ENCODE measurements at regions not wholly inside any gene's neighbourhood (a gene's known extent, or its start where the extent isn't known, plus 50 kb on each side); places are given as distances from the start of the nearest gene placed in this dataset.

DNA sequence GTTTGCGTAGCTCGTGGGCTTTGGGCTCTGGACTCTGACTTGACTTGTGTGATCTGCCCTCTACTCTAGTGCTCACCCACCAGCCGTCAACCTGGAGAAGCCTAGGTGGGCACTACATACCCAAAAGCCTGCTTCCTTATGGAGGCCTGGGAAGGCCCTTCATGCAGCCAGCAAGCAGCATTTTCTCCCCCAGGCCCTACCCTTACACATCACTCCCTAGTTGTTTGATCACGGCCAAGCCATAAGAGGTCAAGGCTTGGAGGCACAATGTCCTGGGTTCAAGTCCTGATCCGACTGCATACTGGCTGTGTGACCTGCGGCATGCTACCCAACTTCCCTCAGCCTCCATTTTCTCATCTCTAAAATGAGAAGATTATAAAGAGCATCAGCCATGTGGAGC lies 151.3 kb upstream of the EGFLAM start:
- Mint-ChIP-seq H3K4me3 (no peak overlapping the region), H3K27me3 (peaks cover 0 to 12% (median 3%) of the 10 kb centered on the region in 5 donors), H3K9me3 (peaks cover 0 to 4% (median 0%) of the 10 kb centered on the region in 9 donors), H3K27ac (no peak overlapping the region), H3K36me3 (no peaks in the 10 kb centered on the region), H3K4me1 (no peaks in the 10 kb centered on the region)
- ATAC-seq (no peak), DNase-seq (no peak)
- POLR2A ChIA-PET: no interaction called here

GRCh38 chr5:38105801-38106200 lies 152.6 kb upstream of the EGFLAM start:
- peaks cover 0 to 12% (median 3%) of the 10 kb centered on the region in 5 donors for H3K27me3 Mint-ChIP-seq
- H3K4me1 Mint-ChIP-seq: no peaks in the 10 kb centered on the region
- peaks cover 0 to 4% (median 0%) of the 10 kb centered on the region in 9 donors for H3K9me3 Mint-ChIP-seq
- DNase-seq (no peak), ATAC-seq (no peak)
- H3K36me3 Mint-ChIP-seq: no peaks in the 10 kb centered on the region
- H3K27ac Mint-ChIP-seq: no peak overlapping the region
- H3K4me3 Mint-ChIP-seq: no peak overlapping the region
- POLR2A ChIA-PET: no interaction called here

DNA sequence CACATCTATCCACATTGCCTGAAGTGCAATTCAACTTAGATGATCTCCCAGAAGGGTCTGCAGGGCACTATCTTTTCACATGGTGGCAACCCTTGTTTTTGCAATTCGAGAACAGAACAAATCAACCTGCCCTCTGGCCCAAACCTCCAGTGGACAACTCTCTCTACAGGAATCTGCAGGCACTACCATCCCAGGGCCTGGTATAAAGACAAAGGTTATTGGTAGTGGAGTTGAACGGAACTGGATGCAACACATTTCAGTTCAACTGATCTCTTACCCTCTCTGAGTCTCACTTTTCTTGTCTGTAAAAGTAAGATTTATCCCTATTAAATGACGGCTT lies 153.2 kb upstream of the EGFLAM start:
- no peak for DNase-seq
- H3K4me1 Mint-ChIP-seq: no peaks in the 10 kb centered on the region
- no peak overlapping the region for H3K27ac Mint-ChIP-seq
- H3K4me3 Mint-ChIP-seq: no peak overlapping the region
- no peak for ATAC-seq
- peaks cover 0 to 4% (median 0%) of the 10 kb centered on the region in 9 donors for H3K9me3 Mint-ChIP-seq
- POLR2A ChIA-PET: no interaction called here
- peaks cover 0 to 12% (median 3%) of the 10 kb centered on the region in 5 donors for H3K27me3 Mint-ChIP-seq
- H3K36me3 Mint-ChIP-seq: no peaks in the 10 kb centered on the region

- Mint-ChIP-seq H3K4me3 (no peak overlapping the region), H3K27me3 (peaks cover 0 to 12% (median 3%) of the 10 kb centered on the region in 5 donors), H3K4me1 (no peaks in the 10 kb centered on the region), H3K36me3 (no peaks in the 10 kb centered on the region), H3K9me3 (peaks cover 0 to 4% (median 0%) of the 10 kb centered on the region in 9 donors), H3K27ac (no peak overlapping the region)
- POLR2A ChIA-PET: no interaction called here
- DNase-seq (no peak), ATAC-seq (no peak)
Measured at GRCh38 chr5:38104497-38105230, 153.7 kb upstream of the EGFLAM start.

- Mint-ChIP-seq H3K27ac (no peak overlapping the region), H3K27me3 (peaks cover 0 to 12% (median 2%) of the 10 kb centered on the region in 5 donors), H3K4me1 (no peaks in the 10 kb centered on the region), H3K36me3 (no peaks in the 10 kb centered on the region), H3K4me3 (no peak overlapping the region), H3K9me3 (peaks cover 0 to 4% (median 0%) of the 10 kb centered on the region in 9 donors)
- no peak for ATAC-seq
- POLR2A ChIA-PET: no interaction called here
- DNase-seq: no peak
Measured at GRCh38 chr5:38101897-38102296, 156.5 kb upstream of the EGFLAM start.

DNA sequence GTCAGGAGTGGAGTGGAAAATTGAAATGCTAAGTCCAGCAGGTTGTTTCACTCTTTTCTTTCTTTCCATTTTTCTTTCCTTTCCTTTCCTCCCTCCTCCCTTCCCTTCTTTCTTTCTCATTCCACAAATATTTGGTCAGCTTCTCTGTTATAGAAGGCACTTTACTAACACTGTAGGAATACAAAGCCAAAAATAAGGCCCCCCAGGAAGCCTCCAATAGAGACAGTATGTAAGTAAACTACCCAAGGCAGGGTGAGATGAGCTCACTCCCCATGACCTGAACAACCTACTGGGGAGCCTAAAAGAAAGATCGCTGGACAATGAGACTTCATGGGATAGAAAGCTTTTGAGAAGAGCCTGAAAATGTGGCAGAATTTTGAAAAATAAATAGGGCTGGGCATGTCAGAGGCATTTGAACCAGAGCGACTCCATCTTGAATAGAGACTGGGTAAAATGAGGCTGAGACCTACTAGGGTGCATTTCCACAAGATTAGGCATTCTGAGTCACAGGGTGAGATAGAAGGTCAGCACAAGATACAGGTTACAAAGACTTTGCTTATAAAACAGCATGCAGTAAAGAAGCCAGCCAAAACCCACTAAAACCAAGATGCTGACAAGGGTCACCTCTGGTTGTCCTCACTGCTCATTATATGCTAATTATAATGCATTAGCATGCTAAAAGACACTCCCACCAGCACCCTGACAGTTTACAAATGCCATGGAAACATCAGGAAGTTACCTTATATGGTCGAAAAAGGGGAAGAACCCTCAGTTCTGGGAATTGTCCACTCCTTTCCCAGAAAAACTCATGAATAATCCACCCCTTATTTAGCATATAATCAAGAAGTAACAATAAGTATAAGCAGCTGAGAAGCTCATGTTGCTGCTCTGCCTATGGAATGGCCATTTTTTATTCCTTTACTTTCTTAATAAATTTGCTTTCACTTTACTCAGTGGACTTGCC lies 158.9 kb upstream of the EGFLAM start:
- Mint-ChIP-seq H3K4me3 (no peak overlapping the region), H3K27me3 (peaks cover 0 to 7% (median 1%) of the 10 kb centered on the region in 5 donors), H3K27ac (no peak overlapping the region), H3K36me3 (no peaks in the 10 kb centered on the region), H3K9me3 (peaks cover 0 to 2% (median 0%) of the 10 kb centered on the region in 9 donors), H3K4me1 (no peaks in the 10 kb centered on the region)
- POLR2A ChIA-PET: no interaction called here
- ATAC-seq (no peak), DNase-seq (no peak)

DNA sequence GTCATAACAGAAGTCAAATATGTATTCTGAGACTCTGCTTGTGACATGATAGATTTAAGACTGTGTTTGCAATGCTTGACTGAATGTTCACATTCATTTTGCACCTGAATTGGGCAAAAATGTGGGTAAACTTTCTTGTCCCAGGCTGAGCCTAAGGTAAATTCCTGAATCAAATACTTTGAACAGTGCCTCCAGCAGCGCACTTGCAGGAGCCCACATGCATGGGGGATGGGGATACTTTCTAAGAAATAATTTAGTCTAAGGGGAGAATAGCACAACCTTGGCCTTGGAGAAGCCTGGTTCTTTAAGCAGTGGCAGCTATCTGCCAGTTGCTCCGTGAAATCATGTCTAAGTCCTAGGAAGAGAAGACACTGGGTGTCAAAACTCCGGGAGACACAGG lies 163.5 kb upstream of the EGFLAM start:
- DNase-seq (no peak), ATAC-seq (no peak)
- Mint-ChIP-seq H3K9me3 (peaks cover 0 to 4% (median 0%) of the 10 kb centered on the region in 9 donors), H3K27ac (no peak overlapping the region), H3K4me1 (no peaks in the 10 kb centered on the region), H3K36me3 (no peaks in the 10 kb centered on the region), H3K27me3 (peaks cover 0 to 12% (median 1%) of the 10 kb centered on the region in 5 donors), H3K4me3 (no peak overlapping the region)
- POLR2A ChIA-PET: no interaction called here

DNA sequence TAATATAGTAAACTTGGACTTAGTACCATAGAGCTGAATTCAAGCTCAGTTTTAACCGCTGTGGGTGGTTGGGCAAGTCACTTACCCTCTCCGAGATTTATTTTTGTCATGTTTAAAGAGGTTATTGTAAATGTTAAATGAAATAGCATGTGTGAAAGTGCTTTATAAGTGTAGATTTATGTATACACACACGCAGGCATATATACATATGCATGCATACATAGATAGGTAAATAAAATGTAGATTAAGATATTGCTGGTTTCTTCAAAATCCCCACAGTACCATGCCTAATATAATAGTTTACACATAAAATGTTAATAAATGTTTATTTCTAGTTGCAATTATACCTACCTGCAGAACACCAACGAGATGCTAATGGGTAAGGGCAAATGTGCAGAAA lies 164.5 kb upstream of the EGFLAM start:
- peaks cover 0 to 12% (median 1%) of the 10 kb centered on the region in 5 donors for H3K27me3 Mint-ChIP-seq
- H3K4me3 Mint-ChIP-seq: no peak overlapping the region
- no peaks in the 10 kb centered on the region for H3K36me3 Mint-ChIP-seq
- H3K27ac Mint-ChIP-seq: no peak overlapping the region
- ATAC-seq (no peak), DNase-seq (no peak)
- POLR2A ChIA-PET: no interaction called here
- H3K4me1 Mint-ChIP-seq: no peaks in the 10 kb centered on the region
- H3K9me3 Mint-ChIP-seq: peaks cover 0 to 4% (median 0%) of the 10 kb centered on the region in 9 donors

DNA sequence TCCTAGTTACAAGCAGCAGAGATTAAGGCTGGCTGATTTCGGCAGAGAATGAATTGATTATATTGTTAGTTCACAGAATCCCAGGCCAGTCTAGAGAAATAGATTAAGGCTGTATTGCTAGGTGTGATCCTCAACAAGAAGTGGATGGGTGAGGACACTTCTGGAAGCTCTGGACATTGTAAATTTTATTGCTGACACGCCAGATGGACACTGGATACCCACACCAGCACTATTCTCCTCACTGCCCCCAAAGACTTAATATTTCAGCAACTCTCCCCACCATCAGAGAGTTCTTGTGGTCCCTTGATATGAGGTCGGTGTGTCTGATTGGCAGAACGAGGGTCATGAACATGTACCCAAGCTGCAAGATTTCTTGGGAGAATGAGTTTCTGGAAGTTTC lies 171.6 kb upstream of the EGFLAM start:
- H3K27ac Mint-ChIP-seq: no peak overlapping the region
- H3K27me3 Mint-ChIP-seq: peaks cover 0 to 10% (median 4%) of the 10 kb centered on the region in 5 donors
- POLR2A ChIA-PET: no interaction called here

GRCh38 chr5:38079620-38080402 lies 178.5 kb upstream of the EGFLAM start:
- Mint-ChIP-seq H3K4me3 (no peak overlapping the region), H3K9me3 (peaks cover 0 to 19% (median 2%) of the 10 kb centered on the region in 9 donors), H3K36me3 (no peaks in the 10 kb centered on the region), H3K27ac (no peak overlapping the region), H3K4me1 (no peaks in the 10 kb centered on the region), H3K27me3 (peaks cover 0 to 8% (median under 1%) of the 10 kb centered on the region in 5 donors)
- POLR2A ChIA-PET: no interaction called here
- DNase-seq (no peak), ATAC-seq (no peak)

More for the DNA sequence above, 171.6 kb upstream of the EGFLAM start:
- H3K9me3 Mint-ChIP-seq: peaks cover 0 to 8% (median 4%) of the 10 kb centered on the region in 9 donors
- no peak for ATAC-seq
- H3K36me3 Mint-ChIP-seq: no peaks in the 10 kb centered on the region
- no peaks in the 10 kb centered on the region for H3K4me1 Mint-ChIP-seq
- no peak for DNase-seq
- H3K4me3 Mint-ChIP-seq: no peak overlapping the region

- no peak for DNase-seq
- no peak overlapping the region for H3K27ac Mint-ChIP-seq
- peaks cover 0 to 17% (median 2%) of the 10 kb centered on the region in 9 donors for H3K9me3 Mint-ChIP-seq
- no peak overlapping the region for H3K4me3 Mint-ChIP-seq
- no peaks in the 10 kb centered on the region for H3K36me3 Mint-ChIP-seq
- ATAC-seq: no peak
- POLR2A ChIA-PET: no interaction called here
- H3K4me1 Mint-ChIP-seq: no peaks in the 10 kb centered on the region
- peaks cover 0 to 6% (median 3%) of the 10 kb centered on the region in 5 donors for H3K27me3 Mint-ChIP-seq
Measured at GRCh38 chr5:38078161-38078560, 180.2 kb upstream of the EGFLAM start.

DNA sequence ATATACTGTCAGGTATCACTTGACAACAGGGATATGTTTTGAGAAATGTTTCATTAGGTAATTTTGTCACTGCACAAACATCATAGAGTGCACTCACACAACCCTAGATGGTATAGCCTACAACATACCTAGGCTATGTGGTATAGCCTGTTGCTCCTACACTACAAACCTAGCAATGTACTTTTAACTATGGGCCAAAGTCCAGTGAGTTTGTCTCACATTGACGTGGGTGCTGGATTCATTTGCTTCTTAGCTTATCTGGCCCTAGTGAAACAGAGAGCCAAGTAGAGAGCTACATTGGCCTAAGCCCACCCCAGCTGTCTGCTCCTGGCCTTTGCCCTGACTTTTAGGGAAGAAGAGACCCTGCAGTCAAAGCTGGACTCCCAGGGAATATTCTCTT lies 180.7 kb upstream of the EGFLAM start:
- H3K27me3 Mint-ChIP-seq: peaks cover 0 to 11% (median 3%) of the 10 kb centered on the region in 5 donors
- H3K4me3 Mint-ChIP-seq: no peak overlapping the region
- H3K27ac Mint-ChIP-seq: no peak overlapping the region
- DNase-seq: no peak
- no peaks in the 10 kb centered on the region for H3K4me1 Mint-ChIP-seq
- peaks cover 0 to 17% (median 2%) of the 10 kb centered on the region in 9 donors for H3K9me3 Mint-ChIP-seq
- no peaks in the 10 kb centered on the region for H3K36me3 Mint-ChIP-seq
- no peak for ATAC-seq
- POLR2A ChIA-PET: no interaction called here
